Stomach (tissue), 4 donors: ENCODE measurements at regions not wholly inside any gene's neighbourhood (a gene's known extent, or its start where the extent isn't known, plus 50 kb on each side); places are given as distances from the start of the nearest gene placed in this dataset.

Experiments
- EP300 ChIP-seq: sonication (generic); formaldehyde crosslinking; IDR thresholded peaks from one replicate; pipeline ENCODE4 v1.6.1; 2017; ENCODE audit warnings: antibody characterized with exemption
- POLR2A ChIP-seq, 4 donors: fragments of 450-650 bp; IDR thresholded peaks; one replicate each; pipeline ENCODE4 v1.6.1; 2016; ENCODE audit warnings: antibody characterized with exemption in 4 of 4, control low read depth in 2 of 4, mild to moderate bottlenecking in 1 of 4, moderate library complexity in 1 of 4
- TF ChIP-seq, protein P1 (sequence below), 7 experiments: fragments of 450-650 bp in 4 of 7; fragments of 200-600 bp in 3 of 7; sonication (generic) in 3 of 7; IDR thresholded peaks; one replicate each; pipeline ENCODE4 v1.5.1; 2016 to 2019; ENCODE audit warnings: antibody characterized with exemption in 7 of 7, control low read depth in 2 of 7, mild to moderate bottlenecking in 1 of 7

GRCh38 chr17:33697557-33697956, 404.5 kb upstream of the ASIC2 start:
- TF ChIP-seq, protein P1, sequence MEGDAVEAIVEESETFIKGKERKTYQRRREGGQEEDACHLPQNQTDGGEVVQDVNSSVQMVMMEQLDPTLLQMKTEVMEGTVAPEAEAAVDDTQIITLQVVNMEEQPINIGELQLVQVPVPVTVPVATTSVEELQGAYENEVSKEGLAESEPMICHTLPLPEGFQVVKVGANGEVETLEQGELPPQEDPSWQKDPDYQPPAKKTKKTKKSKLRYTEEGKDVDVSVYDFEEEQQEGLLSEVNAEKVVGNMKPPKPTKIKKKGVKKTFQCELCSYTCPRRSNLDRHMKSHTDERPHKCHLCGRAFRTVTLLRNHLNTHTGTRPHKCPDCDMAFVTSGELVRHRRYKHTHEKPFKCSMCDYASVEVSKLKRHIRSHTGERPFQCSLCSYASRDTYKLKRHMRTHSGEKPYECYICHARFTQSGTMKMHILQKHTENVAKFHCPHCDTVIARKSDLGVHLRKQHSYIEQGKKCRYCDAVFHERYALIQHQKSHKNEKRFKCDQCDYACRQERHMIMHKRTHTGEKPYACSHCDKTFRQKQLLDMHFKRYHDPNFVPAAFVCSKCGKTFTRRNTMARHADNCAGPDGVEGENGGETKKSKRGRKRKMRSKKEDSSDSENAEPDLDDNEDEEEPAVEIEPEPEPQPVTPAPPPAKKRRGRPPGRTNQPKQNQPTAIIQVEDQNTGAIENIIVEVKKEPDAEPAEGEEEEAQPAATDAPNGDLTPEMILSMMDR (IDR thresholded peaks at IDR 0.05): no peak
- TF ChIP-seq POLR2A (IDR thresholded peaks at IDR 0.05): no peak
- TF ChIP-seq EP300: no peak
